Germinal center (tissue), 1 donor: ENCODE measurements at regions not wholly inside any gene's neighbourhood (a gene's known extent, or its start where the extent isn't known, plus 50 kb on each side); places are given as distances from the start of the nearest gene placed in this dataset.

Experiments
- DNase-seq: peaks from one replicate; pipeline ENCODE4 v3.0.0; 2012; ENCODE audit warnings: mixed read lengths, low spot score

DNA sequence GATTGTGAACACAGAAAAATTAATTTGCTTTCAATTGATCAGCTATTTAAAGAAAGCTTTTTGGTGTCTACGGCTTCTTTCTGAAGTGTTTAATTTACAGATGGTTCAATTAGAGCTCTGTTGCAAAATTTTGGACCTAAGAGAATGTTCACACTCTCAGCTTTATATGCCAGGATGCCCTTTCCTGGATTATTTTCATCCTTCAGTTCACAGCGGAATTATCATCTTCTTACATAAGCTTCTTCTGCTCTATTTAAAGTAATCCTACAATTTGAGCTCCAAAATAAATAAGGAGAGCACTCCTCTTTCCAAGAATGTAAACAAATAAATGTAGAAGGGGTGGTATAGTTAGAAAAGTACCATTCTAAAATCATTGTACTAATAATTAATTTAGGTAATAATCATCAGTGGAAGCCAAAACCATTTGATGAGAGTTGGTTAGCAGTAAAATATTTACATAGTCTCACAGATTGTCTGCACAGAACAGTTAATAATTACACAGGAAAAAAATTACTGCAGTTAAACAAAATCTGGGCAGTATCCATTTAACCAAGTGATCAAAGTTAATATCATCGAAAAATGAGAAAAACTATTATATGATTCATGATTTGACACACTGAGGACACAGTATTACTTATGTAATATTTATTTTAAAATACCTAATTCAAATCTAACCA is 298.0 kb upstream of the TMEM229A start:
- no peak for DNase-seq

DNA sequence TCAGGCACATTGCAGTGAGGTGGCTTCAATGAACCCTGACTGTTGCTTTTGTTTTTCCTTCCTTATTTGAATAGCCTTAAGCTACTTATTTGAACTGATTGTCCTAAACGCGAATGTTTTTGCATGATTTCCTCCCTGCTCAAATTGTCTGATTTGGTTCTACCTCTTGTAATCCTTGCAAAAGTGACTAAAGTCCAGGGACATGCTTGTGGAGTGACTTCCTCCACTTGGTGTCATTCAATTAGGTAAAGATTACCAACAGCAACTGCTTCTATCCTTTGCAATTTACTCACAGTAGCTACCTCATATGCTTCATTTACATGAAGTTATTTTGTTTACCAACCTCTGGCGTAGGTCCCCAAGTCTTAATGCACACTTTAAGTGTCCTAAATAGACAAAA is 295.9 kb upstream of the TMEM229A start:
- no peak for DNase-seq

- no peak for DNase-seq
Measured at GRCh38 chr7:124324262-124324661, 291.4 kb upstream of the TMEM229A start.

GRCh38 chr7:124323597-124323996 is 290.7 kb upstream of the TMEM229A start:
- no peak for DNase-seq

DNA sequence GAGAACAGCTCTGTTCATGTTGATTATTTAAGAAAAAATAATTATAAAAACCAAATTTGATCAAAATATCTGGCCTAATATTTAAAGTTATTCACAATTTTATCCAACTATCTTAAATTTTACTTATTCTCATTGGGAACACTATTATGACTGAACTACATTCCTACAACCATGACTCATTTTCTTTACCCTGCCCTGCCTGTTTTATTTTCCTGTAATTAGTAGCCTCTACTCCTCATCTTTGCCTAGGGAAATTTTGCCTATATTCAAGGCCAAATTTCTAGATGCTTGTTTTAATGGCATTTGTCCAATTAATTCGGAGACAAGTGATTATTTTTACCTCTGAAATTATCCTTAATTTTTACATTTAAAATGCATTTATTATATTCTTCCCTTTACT is 289.7 kb upstream of the TMEM229A start:
- no peak for DNase-seq

GRCh38 chr7:124318721-124319450 is 286.0 kb upstream of the TMEM229A start:
- DNase-seq, result no peak

DNA sequence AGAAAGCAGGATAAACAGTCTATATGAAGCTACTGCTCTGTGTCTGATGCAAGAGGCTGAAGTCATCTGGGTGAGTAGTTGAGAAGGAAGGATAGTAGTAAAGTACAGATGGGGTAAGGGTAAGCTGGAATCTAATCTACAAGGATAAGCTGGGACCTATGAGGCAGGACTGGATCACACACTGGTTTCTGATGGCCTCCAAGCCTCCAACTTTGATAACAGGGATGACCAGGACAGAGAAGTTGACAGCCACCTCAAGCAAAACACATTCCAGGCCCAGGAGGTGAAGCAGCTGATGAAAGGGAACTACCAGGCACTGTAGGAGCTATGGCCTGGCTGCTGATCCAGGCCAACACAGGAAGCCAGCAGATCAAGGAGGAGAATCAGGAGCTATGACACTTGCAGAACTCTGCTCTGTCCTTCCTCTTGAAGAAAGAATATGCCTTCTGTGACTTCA is 278.1 kb upstream of the TMEM229A start:
- no peak for DNase-seq

- no peak for DNase-seq
Measured at GRCh38 chr7:124308384-124308783, 275.5 kb upstream of the TMEM229A start.

- no peak for DNase-seq
Measured at GRCh38 chr7:124295289-124295688, 262.4 kb upstream of the TMEM229A start.

- no peak for DNase-seq
Measured at GRCh38 chr7:124284937-124285336, 252.1 kb upstream of the TMEM229A start.

DNA sequence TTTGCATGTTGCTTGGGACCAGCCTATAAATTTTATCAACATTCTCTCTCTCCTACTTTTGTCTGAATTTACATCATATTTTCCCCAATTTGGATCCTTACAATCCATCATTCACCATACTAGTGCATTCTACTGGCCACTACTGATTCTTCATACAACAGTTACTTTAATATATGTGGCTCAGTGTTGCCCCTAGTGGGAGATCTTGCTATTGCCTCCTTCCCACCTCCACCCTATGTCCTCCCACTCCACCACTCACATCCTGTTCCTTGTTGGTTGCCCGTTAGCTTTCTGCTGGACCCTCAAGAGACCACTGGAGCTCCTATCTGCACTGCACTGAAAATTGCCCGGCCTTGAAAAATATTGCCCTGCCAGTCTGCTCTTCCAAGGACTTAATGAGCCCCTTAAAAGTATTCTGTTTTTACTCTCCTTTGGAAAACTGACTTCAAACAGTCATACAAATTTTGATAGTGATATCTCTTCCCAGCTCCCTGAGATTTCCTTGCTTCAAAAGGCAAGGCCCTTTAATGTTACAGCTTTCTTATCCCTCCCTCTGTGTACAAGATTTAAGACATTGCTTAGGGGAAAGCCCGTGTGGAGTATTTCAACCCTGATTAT is 243.2 kb upstream of the TMEM229A start:
- DNase-seq, result peak; percentile 7

DNA sequence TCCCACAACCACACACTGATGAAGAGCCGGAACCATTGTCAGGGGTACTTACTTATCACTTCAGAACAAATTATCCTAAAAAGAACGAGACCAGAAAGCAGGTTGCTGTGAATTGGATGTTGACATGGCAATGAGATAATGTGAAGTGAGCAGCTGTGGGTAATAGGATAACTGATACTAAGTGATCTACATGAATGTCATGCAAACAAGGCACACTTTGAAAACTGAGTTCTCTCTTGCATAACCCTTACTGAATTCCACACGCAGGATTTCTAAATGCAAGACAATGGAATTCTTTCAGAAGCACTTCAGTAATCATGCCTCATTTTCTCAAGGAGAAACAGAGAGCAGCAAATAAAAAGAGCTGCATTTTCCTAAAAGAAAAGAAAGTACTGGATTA is 242.5 kb upstream of the TMEM229A start:
- no peak for DNase-seq

DNA sequence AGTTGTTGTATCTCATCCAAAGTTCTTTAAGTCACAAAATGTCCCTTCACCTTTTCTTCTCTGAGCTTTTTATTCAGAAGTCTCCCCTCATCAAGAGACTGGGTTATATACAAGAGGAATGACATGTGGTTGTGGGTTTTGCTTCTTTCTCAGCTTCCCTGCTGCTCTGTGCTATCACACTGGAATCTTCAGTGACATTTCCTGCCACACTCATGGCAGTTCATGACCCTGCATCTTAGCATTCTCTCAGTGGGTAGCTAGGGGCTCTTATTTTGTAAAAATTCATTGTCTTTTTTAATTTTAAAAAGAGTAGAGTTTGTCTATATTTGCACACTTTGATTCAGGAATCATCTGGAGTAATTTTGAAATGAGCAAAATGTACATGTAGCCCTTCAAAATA is 236.9 kb upstream of the TMEM229A start:
- DNase-seq, result no peak

DNA sequence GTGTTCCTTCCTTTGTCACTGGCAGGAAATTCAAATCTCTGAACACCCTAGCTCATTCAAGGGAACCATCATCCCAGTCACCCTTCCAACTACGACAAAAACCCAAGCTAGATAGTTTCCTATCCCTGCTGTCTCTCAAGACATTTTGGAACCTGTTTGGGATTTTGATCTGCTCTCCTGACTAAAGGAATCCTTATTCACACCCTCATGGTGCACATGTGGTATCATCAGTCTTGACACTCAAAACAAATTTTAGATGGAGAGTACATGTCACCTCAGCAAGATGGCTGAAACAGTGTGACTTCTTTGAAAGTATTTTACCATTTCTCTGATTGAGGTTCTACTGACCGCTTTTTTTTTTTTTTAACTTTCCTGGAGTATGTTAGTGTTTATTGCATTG is 234.3 kb upstream of the TMEM229A start:
- no peak for DNase-seq

- no peak for DNase-seq
Measured at GRCh38 chr7:124263232-124263827, 230.5 kb upstream of the TMEM229A start.

- no peak for DNase-seq
Measured at GRCh38 chr7:124261710-124262109, 228.8 kb upstream of the TMEM229A start.

DNA sequence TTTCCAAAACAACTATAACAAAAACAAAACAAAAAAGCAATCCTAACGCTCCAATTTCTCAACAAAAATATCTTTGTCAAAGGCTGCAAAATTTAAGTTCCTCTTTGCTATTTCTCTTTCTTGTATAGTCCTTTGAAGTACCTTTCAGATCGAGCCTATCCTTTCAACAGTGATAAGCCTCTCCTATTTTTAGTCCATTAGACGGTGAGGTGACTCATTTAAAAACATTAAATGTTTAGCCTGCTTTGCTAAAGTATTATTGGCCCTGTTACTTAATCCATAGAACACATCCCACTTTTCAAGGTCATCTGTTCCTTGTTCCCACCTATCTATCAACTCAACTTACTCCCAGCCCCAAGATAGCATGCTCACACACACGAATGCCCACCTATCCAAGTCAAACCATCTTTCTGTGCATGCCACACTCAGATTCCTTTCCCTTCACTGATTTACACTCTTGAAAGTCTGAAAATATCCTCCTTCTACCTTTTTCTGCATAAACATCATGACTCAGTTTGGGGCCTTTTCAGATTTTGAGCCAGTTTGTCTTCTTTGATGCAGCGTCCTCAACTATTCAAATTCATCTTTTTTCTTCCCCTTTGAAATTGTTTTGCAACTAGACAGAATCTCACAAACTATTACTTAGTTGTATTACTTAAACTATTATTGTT is 224.9 kb upstream of the TMEM229A start:
- DNase-seq, result no peak

DNA sequence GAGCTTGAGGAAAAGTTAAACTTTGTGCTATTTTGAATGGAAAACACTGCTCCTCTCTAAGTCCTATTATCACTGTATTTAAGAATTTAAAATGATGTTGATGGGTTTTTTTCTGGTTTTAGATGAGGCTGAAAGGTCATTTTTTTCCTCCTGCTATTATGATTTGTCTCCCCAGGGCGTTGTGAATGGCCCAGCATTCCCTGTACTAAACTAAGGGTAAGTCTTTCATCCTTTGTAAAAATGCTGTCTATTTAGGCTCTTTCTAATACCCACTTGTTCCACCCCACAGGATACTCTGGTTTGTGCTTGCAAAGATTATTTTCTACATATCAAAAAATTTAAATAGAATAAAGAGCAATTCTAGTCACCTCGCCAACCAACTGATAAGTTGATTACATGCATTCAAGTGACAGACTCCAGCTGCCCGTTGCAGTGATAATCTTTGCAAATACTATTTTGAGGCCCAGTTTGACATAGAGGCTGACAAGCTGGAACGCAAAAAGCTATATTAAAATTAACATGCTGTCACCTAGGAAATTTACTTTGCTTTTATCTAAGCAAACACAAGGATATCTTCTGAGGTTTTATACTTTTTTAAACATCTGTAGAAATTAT is 222.3 kb upstream of the TMEM229A start:
- DNase-seq, result no peak

DNA sequence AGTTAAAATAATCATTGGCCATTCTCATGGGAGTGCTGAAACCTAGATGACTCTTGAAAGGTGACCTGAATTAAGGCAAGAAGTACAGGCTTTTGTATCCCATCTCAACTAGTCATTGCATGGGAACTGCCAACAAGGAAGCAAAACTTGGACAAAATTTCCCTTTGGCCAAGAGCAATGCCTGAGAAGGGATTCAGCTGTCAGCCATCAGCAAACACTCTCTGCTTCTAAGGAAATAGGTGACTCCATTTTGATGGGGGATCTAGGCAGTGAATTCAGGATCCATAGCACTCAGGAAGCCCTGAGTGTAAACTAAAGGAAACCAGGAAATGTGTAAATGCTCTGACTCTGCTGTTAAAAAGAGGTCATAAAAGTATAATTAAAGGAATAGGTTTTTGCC is 221.5 kb upstream of the TMEM229A start:
- DNase-seq, result no peak

- no peak for DNase-seq
Measured at GRCh38 chr7:124251636-124252035, 218.8 kb upstream of the TMEM229A start.

DNA sequence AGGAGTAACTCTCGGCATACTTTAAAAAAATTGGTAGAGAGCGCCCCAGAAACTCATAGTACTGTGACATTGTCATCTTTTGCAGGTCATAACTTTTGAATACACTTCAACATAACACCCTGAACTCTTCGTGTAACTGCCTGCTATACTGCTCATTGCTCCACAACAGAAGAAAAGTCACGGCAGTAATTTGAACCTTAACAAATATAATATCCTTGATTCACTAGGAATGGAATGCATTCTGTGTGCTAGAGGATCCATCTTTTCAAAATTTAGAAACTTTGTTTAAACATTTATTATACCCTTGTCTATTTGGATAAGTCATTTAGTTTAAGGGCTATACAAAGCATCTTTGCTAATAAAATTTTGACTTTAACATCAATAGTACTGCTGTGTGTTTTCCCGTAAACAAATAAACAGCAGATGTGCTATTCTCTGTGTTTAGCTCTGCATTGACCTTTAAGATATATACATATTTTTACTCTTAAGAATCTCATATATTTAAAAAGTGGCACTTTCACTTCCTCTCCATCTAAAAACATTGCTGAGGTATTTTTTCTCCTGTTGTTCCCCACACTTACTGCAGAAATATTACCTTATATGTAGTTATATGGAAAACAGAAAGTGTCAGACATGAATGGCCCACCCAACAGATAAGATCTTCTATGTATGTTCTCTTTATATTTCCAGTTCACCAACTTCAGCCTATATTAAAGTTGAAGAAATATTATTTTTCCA is 217.6 kb upstream of the TMEM229A start:
- no peak for DNase-seq
